Caco-2 (cell line): ENCODE measurements at regions not wholly inside any gene's neighbourhood (a gene's known extent, or its start where the extent isn't known, plus 50 kb on each side); places are given as distances from the start of the nearest gene placed in this dataset.

Experiments used
- BruUV-seq: library from RNA; stranded (reverse); fragments of 400-500 nt; replicated peaks from 2 replicates; lab custom pipeline; 2021; lab: Mats Ljungman, UMichigan
- CTCF ChIA-PET: fragments of 300-600 bp; sonication (Branson Sonifier 250); formaldehyde crosslinking; loops from one replicate; lab custom pipeline; 2022; ENCODE audit warnings: antibody characterized with exemption; lab: Charles Lee
- POLR2A ChIA-PET: fragments of 300-600 bp; sonication (Branson Sonifier 250); formaldehyde crosslinking; loops from one replicate; lab custom pipeline; 2022; ENCODE audit warnings: antibody characterized with exemption; lab: Charles Lee
- DNase-seq, 2 experiments: peaks; one replicate each; pipeline versions ENCODE4 v3.0.0 to v3.0.0-alpha.2; 2020 to 2022
- H3K27me3 ChIP-seq: replicated peaks from 2 replicates; pipeline ENCODE4 v1.6.0; 2011; ENCODE audit warnings: low read length; ENCODE audit not compliant: control insufficient read depth, insufficient read depth
- H3K36me3 ChIP-seq: 2 replicates; pipeline ENCODE4 v1.5.1; 2011; ENCODE audit warnings: low read length; ENCODE audit not compliant: control insufficient read depth, insufficient read depth
- H3K4me1 ChIP-seq: fragments of 250-450 bp; sonication (Bioruptor Pico); 2 replicates; pipeline ENCODE4 v1.5.1; 2020; ENCODE audit warnings: mild to moderate bottlenecking
- H3K4me3 ChIP-seq: 2 replicates; pipeline ENCODE4 v1.5.1; 2011; ENCODE audit warnings: low read depth, mild to moderate bottlenecking, control low read depth, low read length
- H3K9me3 ChIP-seq: fragments of 250-450 bp; sonication (Bioruptor Pico); 2 replicates; pipeline ENCODE4 v1.5.1; 2020; ENCODE audit warnings: mild to moderate bottlenecking, moderate library complexity
- H3K27ac Mint-ChIP-seq: one replicate; pipeline ENCODE4 v1.8.0; 2022; ENCODE audit warnings: mixed read lengths; ENCODE audit not compliant: unreplicated experiment
- H3K27me3 Mint-ChIP-seq: one replicate; pipeline ENCODE4 v1.8.0; 2022; ENCODE audit warnings: mixed read lengths; ENCODE audit not compliant: insufficient read depth, unreplicated experiment
- H3K36me3 Mint-ChIP-seq: one replicate; pipeline ENCODE4 v1.8.0; 2022; ENCODE audit warnings: mild to moderate bottlenecking, mixed read lengths; ENCODE audit not compliant: insufficient read depth, unreplicated experiment
- H3K4me1 Mint-ChIP-seq: one replicate; pipeline ENCODE4 v1.8.0; 2022; ENCODE audit warnings: low read depth, mixed read lengths; ENCODE audit not compliant: unreplicated experiment
- H3K4me3 Mint-ChIP-seq: one replicate; pipeline ENCODE4 v1.8.0; 2022; ENCODE audit warnings: mild to moderate bottlenecking, moderate library complexity, mixed read lengths; ENCODE audit not compliant: unreplicated experiment
- H3K9me3 Mint-ChIP-seq: one replicate; pipeline ENCODE4 v1.8.0; 2022; ENCODE audit warnings: mixed read lengths; ENCODE audit not compliant: unreplicated experiment
- CTCF ChIP-seq, 2 experiments: fragments of 200-600 bp in 1 of 2; IDR thresholded peaks; 1 replicate in 1 of 2; 2 replicates in 1 of 2; pipeline versions ENCODE4 v1.5.1 to v1.8.0; 2011 to 2022; ENCODE audit warnings: antibody characterized with exemption in 1 of 2, control low read depth in 1 of 2, inconsistent platforms in 1 of 2, low read depth in 1 of 2, low read length in 1 of 2, mild to moderate bottlenecking in 1 of 2, moderate library complexity in 1 of 2; ENCODE audit not compliant: insufficient read depth in 1 of 2, severe bottlenecking in 1 of 2, unreplicated experiment in 1 of 2
- intact Hi-C: fragments of 100-400 bp; cut with micrococcal nuclease; formaldehyde crosslinking; loops from one replicate; pipeline ENCODE4 v1.10.0; 2022; ENCODE audit not compliant: unreplicated experiment

GRCh38 chr12:33832900-33833299 lies 189.4 kb upstream of the ALG10 start:
- intact Hi-C loops: no loop called here
- no peaks in the 10 kb centered on the region for H3K36me3 ChIP-seq
- DNase-seq: no peak
- no peak overlapping the region for H3K27ac Mint-ChIP-seq
- no peak overlapping the region for H3K4me3 Mint-ChIP-seq
- H3K27me3 ChIP-seq: no peaks in the 10 kb centered on the region
- H3K4me1 ChIP-seq: no peaks in the 10 kb centered on the region
- H3K9me3 Mint-ChIP-seq: no peaks in the 10 kb centered on the region
- TF ChIP-seq CTCF (IDR thresholded peaks at IDR 0.05; ENCODE audit: insufficient read depth in 1 of 2, low read depth in 1 of 2, low read length in 1 of 2, severe bottlenecking in 1 of 2, unreplicated experiment in 1 of 2): no peak
- H3K27me3 Mint-ChIP-seq: peaks cover 3% of the 10 kb centered on the region
- H3K4me1 Mint-ChIP-seq: no peaks in the 10 kb centered on the region
- H3K9me3 ChIP-seq: no peaks in the 10 kb centered on the region
- BruUV-seq: no TSS peak
- CTCF ChIA-PET: no interaction called here
- no peaks in the 10 kb centered on the region for H3K36me3 Mint-ChIP-seq
- POLR2A ChIA-PET: no interaction called here
- no peak overlapping the region for H3K4me3 ChIP-seq

GRCh38 chr12:33834672-33835071 lies 187.6 kb upstream of the ALG10 start:
- Histone ChIP-seq H3K27me3 (no peaks in the 10 kb centered on the region), H3K36me3 (no peaks in the 10 kb centered on the region), H3K4me1 (no peaks in the 10 kb centered on the region), H3K9me3 (no peaks in the 10 kb centered on the region), H3K4me3 (no peak overlapping the region)
- Mint-ChIP-seq H3K27me3 (peaks cover 3% of the 10 kb centered on the region), H3K27ac (no peak overlapping the region), H3K9me3 (no peaks in the 10 kb centered on the region), H3K4me1 (no peaks in the 10 kb centered on the region), H3K36me3 (no peaks in the 10 kb centered on the region), H3K4me3 (no peak overlapping the region)
- TF ChIP-seq CTCF (IDR thresholded peaks at IDR 0.05; ENCODE audit: insufficient read depth in 1 of 2, low read depth in 1 of 2, low read length in 1 of 2, severe bottlenecking in 1 of 2, unreplicated experiment in 1 of 2): no peak
- ChIA-PET POLR2A (no interaction called here), CTCF (no interaction called here)
- intact Hi-C loops: no loop called here
- DNase-seq: no peak
- BruUV-seq: no TSS peak

- Histone ChIP-seq H3K4me1 (no peaks in the 10 kb centered on the region), H3K9me3 (no peaks in the 10 kb centered on the region; the same call in 1 of the 2 replicates)
- TF ChIP-seq CTCF (IDR thresholded peaks at IDR 0.05; ENCODE audit: insufficient read depth in 1 of 2, low read depth in 1 of 2, low read length in 1 of 2, severe bottlenecking in 1 of 2, unreplicated experiment in 1 of 2): peak; percentile 26 to 34
Observed at GRCh38 chr12:33876618-33877017, 145.7 kb upstream of the ALG10 start.

More at GRCh38 chr12:33876618-33877017, 145.7 kb upstream of the ALG10 start:
- Histone ChIP-seq H3K36me3 (no peaks in the 10 kb centered on the region), H3K27me3 (no peaks in the 10 kb centered on the region), H3K4me3 (no peak overlapping the region)
- Mint-ChIP-seq H3K9me3 (peaks cover 29% of the 10 kb centered on the region), H3K27ac (no peak overlapping the region), H3K4me1 (no peaks in the 10 kb centered on the region), H3K27me3 (no peaks in the 10 kb centered on the region), H3K36me3 (no peaks in the 10 kb centered on the region), H3K4me3 (no peak overlapping the region)
- no peak for DNase-seq
- intact Hi-C loops: loop anchor here (10.0 kb wide), 1 partner anchor 252 kb away; no protein-coding TSS in a partner anchor
- ChIA-PET POLR2A (no interaction called here), CTCF (no interaction called here)
- no TSS peak for BruUV-seq
